GM12878 (cell line): ENCODE measurements at regions not wholly inside any gene's neighbourhood (a gene's known extent, or its start where the extent isn't known, plus 50 kb on each side); places are given as distances from the start of the nearest gene placed in this dataset.

Experiments used
- CHD1 ChIP-seq: IDR thresholded peaks from 2 replicates; pipeline ENCODE4 v1.6.1; 2012; ENCODE audit warnings: low read depth, low read length, improper control_type of control experiment
- EED ChIP-seq: sonication (generic); IDR thresholded peaks from 2 replicates; pipeline ENCODE4 v1.6.1; 2016; ENCODE audit warnings: antibody characterized with exemption, low read depth
- REST ChIP-seq: IDR thresholded peaks from 2 replicates; pipeline ENCODE4 v1.6.1; 2012; ENCODE audit warnings: mild to moderate bottlenecking, low read depth, low read length
- SKIL ChIP-seq: fragments of 450-650 bp; IDR thresholded peaks from 2 replicates; pipeline ENCODE4 v1.6.1; 2017; ENCODE audit warnings: mild to moderate bottlenecking, low read depth, inconsistent platforms; ENCODE audit not compliant: poor library complexity, severe bottlenecking
- SMAD1 ChIP-seq: fragments of 450-650 bp; IDR thresholded peaks from 2 replicates; pipeline ENCODE4 v1.6.1; 2018; ENCODE audit warnings: mild to moderate bottlenecking, low read depth; ENCODE audit not compliant: partially characterized antibody
- TCF3 ChIP-seq: IDR thresholded peaks from 2 replicates; pipeline ENCODE4 v1.6.1; 2012; ENCODE audit warnings: low read depth, mild to moderate bottlenecking, low read length, borderline replicate concordance; ENCODE audit not compliant: insufficient read depth
- TF ChIP-seq, protein P1 (sequence below): fragments of 450-650 bp; IDR thresholded peaks from 2 replicates; pipeline ENCODE4 v1.6.1; 2016; ENCODE audit warnings: mild to moderate bottlenecking

GRCh38 chr5:162410365-162410764 is 342.8 kb downstream of the GABRG2 start (continued):
- no peak for TF ChIP-seq REST
- no peak for TF ChIP-seq TCF3
- no peak for TF ChIP-seq SKIL
- TF ChIP-seq CHD1, result no peak
- TF ChIP-seq, protein P1, sequence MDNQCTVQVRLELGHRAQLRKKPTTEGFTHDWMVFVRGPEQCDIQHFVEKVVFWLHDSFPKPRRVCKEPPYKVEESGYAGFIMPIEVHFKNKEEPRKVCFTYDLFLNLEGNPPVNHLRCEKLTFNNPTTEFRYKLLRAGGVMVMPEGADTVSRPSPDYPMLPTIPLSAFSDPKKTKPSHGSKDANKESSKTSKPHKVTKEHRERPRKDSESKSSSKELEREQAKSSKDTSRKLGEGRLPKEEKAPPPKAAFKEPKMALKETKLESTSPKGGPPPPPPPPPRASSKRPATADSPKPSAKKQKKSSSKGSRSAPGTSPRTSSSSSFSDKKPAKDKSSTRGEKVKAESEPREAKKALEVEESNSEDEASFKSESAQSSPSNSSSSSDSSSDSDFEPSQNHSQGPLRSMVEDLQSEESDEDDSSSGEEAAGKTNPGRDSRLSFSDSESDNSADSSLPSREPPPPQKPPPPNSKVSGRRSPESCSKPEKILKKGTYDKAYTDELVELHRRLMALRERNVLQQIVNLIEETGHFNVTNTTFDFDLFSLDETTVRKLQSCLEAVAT, result no peak
- no peak for TF ChIP-seq EED
- no peak for TF ChIP-seq SMAD1
